ENCODE measurements at regions not wholly inside any gene's neighbourhood (a gene's known extent, or its start where the extent isn't known, plus 50 kb on each side); places are given as distances from the start of the nearest gene placed in this dataset.
"Not testable (repeated sequence)": the region's sequence is repeated elsewhere in the genome, so short reads cannot be mapped to it uniquely, and the experiment has no call there.

GRCh38 chr2:83874712-83875430 lies 584.2 kb downstream of the SUCLG1 start:
- DNase-seq (ENCODE audit: low spot score), result no peak

GRCh38 chr2:83874066-83874465 lies 585.0 kb downstream of the SUCLG1 start:
- DNase-seq (ENCODE audit: low spot score), result no peak

- DNase-seq (ENCODE audit: low spot score), result no peak
Measured at GRCh38 chr2:83873110-83873509, 586.0 kb downstream of the SUCLG1 start.

- no peak for DNase-seq (ENCODE audit: low spot score)
Measured at GRCh38 chr2:83866211-83866610, 592.9 kb downstream of the SUCLG1 start.

- DNase-seq (ENCODE audit: low spot score), result no peak
Measured at GRCh38 chr2:83862600-83862999, 596.5 kb downstream of the SUCLG1 start.

GRCh38 chr2:83860320-83860719 lies 598.8 kb downstream of the SUCLG1 start:
- no peak for DNase-seq (ENCODE audit: low spot score)

- DNase-seq (ENCODE audit: low spot score), result no peak
Measured at GRCh38 chr2:83859553-83859952, 599.5 kb downstream of the SUCLG1 start.

- no peak for DNase-seq (ENCODE audit: low spot score)
Measured at GRCh38 chr2:83851066-83851465, 608.0 kb downstream of the SUCLG1 start.

GRCh38 chr2:83850071-83850725 lies 608.9 kb downstream of the SUCLG1 start:
- DNase-seq (ENCODE audit: low spot score), result no peak

GRCh38 chr2:83844490-83844889 lies 614.6 kb downstream of the SUCLG1 start:
- no peak for DNase-seq (ENCODE audit: low spot score)

- DNase-seq (ENCODE audit: low spot score), result no peak
Measured at GRCh38 chr2:83842421-83842820, 616.7 kb downstream of the SUCLG1 start.

- no peak for DNase-seq (ENCODE audit: low spot score)
Measured at GRCh38 chr2:83837823-83838222, 621.3 kb downstream of the SUCLG1 start.

GRCh38 chr2:83827618-83828017 lies 631.5 kb downstream of the SUCLG1 start:
- DNase-seq (ENCODE audit: low spot score), result no peak

GRCh38 chr2:83826577-83826976 lies 632.5 kb downstream of the SUCLG1 start:
- no peak for DNase-seq (ENCODE audit: low spot score)

GRCh38 chr2:83823229-83823628 lies 635.9 kb downstream of the SUCLG1 start:
- no peak for DNase-seq (ENCODE audit: low spot score)

- DNase-seq (ENCODE audit: low spot score), result no peak
Measured at GRCh38 chr2:83817511-83817910, 641.6 kb downstream of the SUCLG1 start.

GRCh38 chr2:83808878-83809277 lies 650.2 kb downstream of the SUCLG1 start:
- no peak for DNase-seq (ENCODE audit: low spot score)

- DNase-seq (ENCODE audit: low spot score), result no peak
Measured at GRCh38 chr2:83802604-83803003, 656.5 kb downstream of the SUCLG1 start.

GRCh38 chr2:83795777-83796176 lies 663.3 kb downstream of the SUCLG1 start:
- no peak for DNase-seq (ENCODE audit: low spot score)

- not testable (repeated sequence) for DNase-seq (ENCODE audit: low spot score)
Measured at GRCh38 chr2:83790467-83790866, 668.6 kb downstream of the SUCLG1 start.

GRCh38 chr2:83789674-83790073 lies 669.4 kb downstream of the SUCLG1 start:
- DNase-seq (ENCODE audit: low spot score), result not testable (repeated sequence)

GRCh38 chr2:83788938-83789566 lies 670.0 kb downstream of the SUCLG1 start:
- not testable (repeated sequence) for DNase-seq (ENCODE audit: low spot score)

- no peak for DNase-seq (ENCODE audit: low spot score)
Measured at GRCh38 chr2:83787189-83787588, 671.9 kb downstream of the SUCLG1 start.

All from hepatic stellate cell (primary cell).